ENCODE measurements at regions not wholly inside any gene's neighbourhood (a gene's known extent, or its start where the extent isn't known, plus 50 kb on each side); places are given as distances from the start of the nearest gene placed in this dataset.

DNA sequence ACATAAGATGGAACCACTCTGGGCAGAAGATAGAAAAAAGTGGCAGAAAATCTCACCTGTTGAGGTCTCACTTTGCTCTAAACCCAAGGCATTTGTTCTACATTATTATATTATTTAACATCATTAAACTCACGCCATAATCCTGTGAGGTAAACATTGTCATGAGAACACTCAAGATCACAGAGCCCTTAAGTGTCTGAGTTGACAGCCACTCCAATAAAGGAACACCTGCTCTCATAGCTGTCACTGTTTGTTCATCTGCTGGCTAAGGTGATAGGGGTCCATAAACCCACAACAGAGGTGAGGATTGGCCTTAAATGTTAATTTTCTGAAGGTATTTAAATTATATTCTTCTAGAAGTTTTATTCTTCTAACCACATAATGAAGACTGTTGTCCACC is 439.7 kb downstream of the RIT2 start:
- H3K79me2 ChIP-seq (ENCODE audit: low read length) = no peaks in the 10 kb centered on the region
- no peaks in the 10 kb centered on the region for H3K9me2 ChIP-seq (replicated peaks; ENCODE audit: low read length)
- H3K4me1 ChIP-seq (ENCODE audit: insufficient read depth, low read length) = no peaks in the 10 kb centered on the region
- H3K4me2 ChIP-seq (ENCODE audit: low read length) = no peak overlapping the region
- intact Hi-C loops (cut with micrococcal nuclease) = no loop called here
- no peak for ATAC-seq
- no peak overlapping the region for H3K4me3 ChIP-seq (ENCODE audit: low read length)
- H3F3A ChIP-seq (ENCODE audit: low read length, unreplicated experiment) = no peaks in the 10 kb centered on the region
- POLR2A ChIA-PET (ENCODE audit: unreplicated experiment) = no interaction called here
- CTCF ChIA-PET = no interaction called here
- BruUV-seq (replicated peaks) = no TSS peak
- no peak for TF ChIP-seq EZH2phosphoT487 (IDR thresholded peaks at IDR 0.05; ENCODE audit: borderline replicate concordance, low read length)
- no peak for DNase-seq
- no peak overlapping the region for H3K9ac ChIP-seq (ENCODE audit: low read length)
- no peaks in the 10 kb centered on the region for H3K36me3 ChIP-seq (ENCODE audit: low read depth, low read length)
- H4K20me1 ChIP-seq (ENCODE audit: low read length) = no peaks in the 10 kb centered on the region
- no peak overlapping the region for H3K27ac ChIP-seq (ENCODE audit: low read length)
- no peaks in the 10 kb centered on the region for H3K27me3 ChIP-seq (ENCODE audit: low read length)
- H3K9me3 ChIP-seq (ENCODE audit: low read length) = no peaks in the 10 kb centered on the region
- H2AFZ ChIP-seq (ENCODE audit: low read length) = no peak overlapping the region

DNA sequence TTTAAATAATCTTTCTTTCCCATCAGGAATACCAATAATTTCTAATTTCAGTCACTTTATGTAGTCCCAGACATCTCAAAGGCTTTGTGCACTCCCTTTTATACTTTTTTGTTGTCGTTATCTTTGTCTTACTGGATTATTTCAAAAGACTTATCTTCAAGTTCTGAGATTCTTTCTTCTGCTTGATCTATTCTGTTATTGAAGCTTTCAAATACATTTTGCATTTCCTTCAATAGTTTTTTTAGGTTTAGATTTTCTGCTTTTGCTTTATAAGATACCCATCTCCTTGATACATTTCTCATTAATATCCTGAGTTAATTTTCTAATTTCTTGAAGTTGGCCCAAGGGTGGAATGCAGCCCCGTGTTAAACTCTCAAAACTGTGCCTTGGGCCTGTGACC is 432.4 kb downstream of the RIT2 start:
- no TSS peak for BruUV-seq (replicated peaks)

DNA sequence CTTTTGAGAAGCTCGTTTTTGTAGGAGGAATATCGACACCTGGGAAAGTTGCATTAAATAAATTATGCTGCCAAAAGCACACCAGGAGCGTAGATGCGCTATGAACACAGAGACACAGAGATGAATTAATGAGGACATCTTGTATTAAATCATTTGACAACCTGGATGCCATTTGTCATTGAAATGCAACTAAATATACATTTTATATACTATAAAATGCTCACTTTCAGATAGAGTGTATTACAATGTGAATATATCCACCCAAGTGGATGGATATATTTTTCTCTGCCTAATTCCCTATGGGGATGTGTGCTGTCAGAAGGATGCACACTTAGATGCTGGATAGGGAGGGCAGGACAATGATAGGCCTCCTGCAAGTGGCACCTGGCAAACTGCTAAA is 426.2 kb downstream of the RIT2 start:
- TF ChIP-seq EZH2phosphoT487 (IDR thresholded peaks at IDR 0.05; ENCODE audit: borderline replicate concordance, low read length) = no peak
- TF ChIP-seq EZH2 (IDR thresholded peaks at IDR 0.05; ENCODE audit: low read length, unreplicated experiment) = no peak
- TF ChIP-seq, protein P1, sequence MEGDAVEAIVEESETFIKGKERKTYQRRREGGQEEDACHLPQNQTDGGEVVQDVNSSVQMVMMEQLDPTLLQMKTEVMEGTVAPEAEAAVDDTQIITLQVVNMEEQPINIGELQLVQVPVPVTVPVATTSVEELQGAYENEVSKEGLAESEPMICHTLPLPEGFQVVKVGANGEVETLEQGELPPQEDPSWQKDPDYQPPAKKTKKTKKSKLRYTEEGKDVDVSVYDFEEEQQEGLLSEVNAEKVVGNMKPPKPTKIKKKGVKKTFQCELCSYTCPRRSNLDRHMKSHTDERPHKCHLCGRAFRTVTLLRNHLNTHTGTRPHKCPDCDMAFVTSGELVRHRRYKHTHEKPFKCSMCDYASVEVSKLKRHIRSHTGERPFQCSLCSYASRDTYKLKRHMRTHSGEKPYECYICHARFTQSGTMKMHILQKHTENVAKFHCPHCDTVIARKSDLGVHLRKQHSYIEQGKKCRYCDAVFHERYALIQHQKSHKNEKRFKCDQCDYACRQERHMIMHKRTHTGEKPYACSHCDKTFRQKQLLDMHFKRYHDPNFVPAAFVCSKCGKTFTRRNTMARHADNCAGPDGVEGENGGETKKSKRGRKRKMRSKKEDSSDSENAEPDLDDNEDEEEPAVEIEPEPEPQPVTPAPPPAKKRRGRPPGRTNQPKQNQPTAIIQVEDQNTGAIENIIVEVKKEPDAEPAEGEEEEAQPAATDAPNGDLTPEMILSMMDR (conservative IDR thresholded peaks at IDR 0.05; ENCODE audit: low read depth, low read length) = no peak
- ChIA-PET POLR2A (ENCODE audit: unreplicated experiment) (no interaction called here), CTCF (no interaction called here)
- Histone ChIP-seq H3K27me3 (ENCODE audit: low read length) (no peaks in the 10 kb centered on the region), H3K27ac (ENCODE audit: low read length) (no peak overlapping the region), H3K4me2 (ENCODE audit: low read length) (no peak overlapping the region), H3K9me3 (ENCODE audit: low read length) (no peaks in the 10 kb centered on the region), H4K20me1 (ENCODE audit: low read length) (no peaks in the 10 kb centered on the region), H3F3A (ENCODE audit: low read length, unreplicated experiment) (no peaks in the 10 kb centered on the region), H2AFZ (ENCODE audit: low read length) (no peak overlapping the region), H3K36me3 (ENCODE audit: low read depth, low read length) (no peaks in the 10 kb centered on the region), H3K4me3 (ENCODE audit: low read length) (no peak overlapping the region), H3K9ac (ENCODE audit: low read length) (no peak overlapping the region), H3K4me1 (ENCODE audit: insufficient read depth, low read length) (no peaks in the 10 kb centered on the region), H3K79me2 (ENCODE audit: low read length) (no peaks in the 10 kb centered on the region), H3K9me2 (replicated peaks; ENCODE audit: low read length) (no peaks in the 10 kb centered on the region)
- ATAC-seq = no peak
- intact Hi-C loops (cut with micrococcal nuclease) = no loop called here
- no peak for DNase-seq
- BruUV-seq (replicated peaks) = no TSS peak

More for the DNA sequence above, 432.4 kb downstream of the RIT2 start:
- no peak for ATAC-seq
- ChIA-PET CTCF (no interaction called here), POLR2A (ENCODE audit: unreplicated experiment) (no interaction called here)
- Histone ChIP-seq H3K4me3 (ENCODE audit: low read length) (no peak overlapping the region), H3K9me2 (replicated peaks; ENCODE audit: low read length) (no peaks in the 10 kb centered on the region), H3K9me3 (ENCODE audit: low read length) (no peaks in the 10 kb centered on the region), H2AFZ (ENCODE audit: low read length) (no peak overlapping the region), H3K4me2 (ENCODE audit: low read length) (no peak overlapping the region), H3K79me2 (ENCODE audit: low read length) (no peaks in the 10 kb centered on the region), H3F3A (ENCODE audit: low read length, unreplicated experiment) (no peaks in the 10 kb centered on the region), H3K9ac (ENCODE audit: low read length) (no peak overlapping the region), H3K36me3 (ENCODE audit: low read depth, low read length) (no peaks in the 10 kb centered on the region), H3K27ac (ENCODE audit: low read length) (no peak overlapping the region), H3K27me3 (ENCODE audit: low read length) (no peaks in the 10 kb centered on the region), H3K4me1 (ENCODE audit: insufficient read depth, low read length) (no peaks in the 10 kb centered on the region), H4K20me1 (ENCODE audit: low read length) (no peaks in the 10 kb centered on the region)
- TF ChIP-seq, protein P1 (conservative IDR thresholded peaks at IDR 0.05; ENCODE audit: low read depth, low read length) = no peak
- TF ChIP-seq EZH2 (IDR thresholded peaks at IDR 0.05; ENCODE audit: low read length, unreplicated experiment) (no peak), EZH2phosphoT487 (IDR thresholded peaks at IDR 0.05; ENCODE audit: borderline replicate concordance, low read length) (no peak)
- intact Hi-C loops (cut with micrococcal nuclease) = no loop called here
- DNase-seq = no peak
